ENCODE measurements at regions not wholly inside any gene's neighbourhood (a gene's known extent, or its start where the extent isn't known, plus 50 kb on each side); places are given as distances from the start of the nearest gene placed in this dataset.

DNA sequence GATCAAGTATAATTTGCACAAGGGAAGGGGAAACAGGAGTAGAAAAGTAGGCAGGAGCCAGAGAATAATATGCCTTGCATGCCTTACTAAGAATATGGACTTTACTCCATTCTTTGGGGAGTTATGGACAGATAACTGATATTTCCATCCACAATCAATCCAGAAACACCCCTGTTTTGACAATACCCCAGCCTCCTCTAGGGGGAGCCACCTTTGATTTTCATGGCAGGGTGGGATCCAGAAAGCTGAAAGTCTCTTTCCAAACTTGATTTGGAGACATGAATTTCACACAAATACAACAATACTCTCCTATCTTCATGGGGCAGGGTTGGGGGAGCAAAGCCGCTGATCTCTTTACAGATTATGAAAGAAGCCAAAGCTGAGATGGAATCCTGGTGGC is 404.1 kb downstream of the FOXA2 start:
- no peaks in the 10 kb centered on the region for H3K79me2 ChIP-seq (ENCODE audit: insufficient read depth, low read length)
- no peaks in the 10 kb centered on the region for H3K36me3 ChIP-seq (replicated peaks in 1 of 2; ENCODE audit: control insufficient read depth in 1 of 2, insufficient read depth in 2 of 2, low read length in 2 of 2)
- no peak overlapping the region for H3K4me2 ChIP-seq (replicated peaks; ENCODE audit: extremely low read depth, low read length, poor library complexity, severe bottlenecking)
- H3K9ac ChIP-seq (ENCODE audit: insufficient read depth, low read length, poor library complexity, severe bottlenecking) = no peak overlapping the region
- Mint-ChIP-seq H3K9me3 (peaks cover 0 to 8% (median 3%) of the 10 kb centered on the region in 7 donors), H3K27ac (no peak overlapping the region), H3K4me3 (no peak overlapping the region), H3K36me3 (no peaks in the 10 kb centered on the region), H3K27me3 (ENCODE audit: low read depth in 3 of 3) (peaks cover 0 to 2% (median 0%) of the 10 kb centered on the region in 3 donors), H3K4me1 (no peaks in the 10 kb centered on the region)
- H3K27ac ChIP-seq (ENCODE audit: low read depth in 1 of 2, low read length in 2 of 2) = no peak overlapping the region
- no peak for DNase-seq
- no peak overlapping the region for H2AFZ ChIP-seq (ENCODE audit: insufficient read depth, low read depth, low read length, poor library complexity, severe bottlenecking)
- TF ChIP-seq CTCF (IDR thresholded peaks at IDR 0.05) = no peak
- intact Hi-C loops (cut with micrococcal nuclease) = no loop called here
- no peaks in the 10 kb centered on the region for H4K20me1 ChIP-seq (ENCODE audit: insufficient read depth, low read length)
- no peaks in the 10 kb centered on the region for H3K27me3 ChIP-seq (ENCODE audit: control insufficient read depth in 2 of 2, insufficient read depth in 2 of 2, low read length in 2 of 2)
- peaks cover 0 to 7% of the 10 kb centered on the region in 2 donors for H3K9me3 ChIP-seq (replicated peaks in 1 of 2; ENCODE audit: control insufficient read depth in 1 of 2, insufficient read depth in 1 of 2, low read length in 2 of 2)
- H3K4me3 ChIP-seq (replicated peaks in 1 of 3; ENCODE audit: low read depth in 2 of 3, low read length in 3 of 3) = no peak overlapping the region
- no peaks in the 10 kb centered on the region for H3K4me1 ChIP-seq (ENCODE audit: control insufficient read depth in 1 of 2, insufficient read depth in 2 of 2, low read length in 2 of 2)
- no CpG with 5 or more reads among the region's 1 CpG for WGBS (ENCODE audit: insufficient coverage)

DNA sequence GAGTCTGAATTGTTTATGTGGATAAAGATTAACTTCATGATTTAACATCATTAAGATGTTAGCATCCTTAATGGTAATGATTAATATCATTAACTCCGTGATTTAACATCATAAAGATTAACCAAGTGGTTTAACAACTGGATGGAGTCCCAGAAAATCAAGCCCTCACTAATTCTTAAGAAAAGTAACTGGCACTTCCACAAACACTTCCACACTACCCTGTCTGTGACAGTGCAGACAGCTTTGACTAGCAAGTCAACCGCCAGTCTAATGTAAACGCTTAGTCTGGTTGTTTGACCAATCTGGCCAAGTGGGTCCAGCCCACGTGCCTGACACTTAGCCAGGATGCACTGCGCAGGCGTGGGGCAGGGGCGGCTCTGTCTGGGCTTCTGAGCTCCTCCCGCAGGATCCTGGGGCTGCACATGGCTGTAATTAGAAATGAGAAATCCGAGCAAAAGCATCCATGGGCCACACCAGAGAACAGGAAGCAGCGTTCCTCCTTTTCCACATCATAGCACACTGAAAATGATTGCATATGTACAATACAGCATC is 424.2 kb downstream of the FOXA2 start:
- H3K27ac Mint-ChIP-seq = no peak overlapping the region
- intact Hi-C loops (cut with micrococcal nuclease) = no loop called here

More for the DNA sequence above, 424.2 kb downstream of the FOXA2 start:
- Mint-ChIP-seq H3K4me1 (peaks cover 6% of the 10 kb centered on the region), H3K27me3 (ENCODE audit: low read depth in 3 of 3) (peaks cover 0 to 4% (median 2%) of the 10 kb centered on the region in 3 donors), H3K4me3 (no peak overlapping the region), H3K9me3 (peaks cover 0 to 4% (median 2%) of the 10 kb centered on the region in 7 donors), H3K36me3 (no peaks in the 10 kb centered on the region)
- H3K27me3 ChIP-seq (ENCODE audit: control insufficient read depth in 2 of 2, insufficient read depth in 2 of 2, low read length in 2 of 2) = no peaks in the 10 kb centered on the region
- H3K4me1 ChIP-seq (ENCODE audit: control insufficient read depth in 1 of 2, insufficient read depth in 2 of 2, low read length in 2 of 2) = no peaks in the 10 kb centered on the region
- no peak overlapping the region for H3K4me2 ChIP-seq (replicated peaks; ENCODE audit: extremely low read depth, low read length, poor library complexity, severe bottlenecking)
- no peak overlapping the region for H3K4me3 ChIP-seq (replicated peaks in 1 of 3; ENCODE audit: low read depth in 2 of 3, low read length in 3 of 3)
- H3K9me3 ChIP-seq (replicated peaks in 1 of 2; ENCODE audit: control insufficient read depth in 1 of 2, insufficient read depth in 1 of 2, low read length in 2 of 2) = no peaks in the 10 kb centered on the region
- no peaks in the 10 kb centered on the region for H3K36me3 ChIP-seq (replicated peaks in 1 of 2; ENCODE audit: control insufficient read depth in 1 of 2, insufficient read depth in 2 of 2, low read length in 2 of 2)
- no peak for DNase-seq
- WGBS (ENCODE audit: insufficient coverage) = 92% methylated on average over 7 of the region's 10 CpGs
- H3K79me2 ChIP-seq (ENCODE audit: insufficient read depth, low read length) = no peaks in the 10 kb centered on the region
- no peaks in the 10 kb centered on the region for H4K20me1 ChIP-seq (ENCODE audit: insufficient read depth, low read length)
- TF ChIP-seq CTCF (IDR thresholded peaks at IDR 0.05) = no peak
- H2AFZ ChIP-seq (ENCODE audit: insufficient read depth, low read depth, low read length, poor library complexity, severe bottlenecking) = no peak overlapping the region
- no peak overlapping the region for H3K27ac ChIP-seq (ENCODE audit: low read depth in 1 of 2, low read length in 2 of 2)
- H3K9ac ChIP-seq (ENCODE audit: insufficient read depth, low read length, poor library complexity, severe bottlenecking) = no peak overlapping the region

Data from CD14-positive monocyte (primary cell).